Natural killer cell (primary cell): ENCODE measurements at regions not wholly inside any gene's neighbourhood (a gene's known extent, or its start where the extent isn't known, plus 50 kb on each side); places are given as distances from the start of the nearest gene placed in this dataset.

Experiments used
- ATAC-seq, 3 donors: fragments of 150-1000 bp in 2 of 3; fragments of 200-7000 bp in 1 of 3; cut with Tn5 transposase; 1 replicate in 1 of 3; 2 replicates in 2 of 3; pipeline ENCODE4 v1.10.0; 2021; ENCODE audit warnings: mild to moderate bottlenecking in 2 of 3, moderate library complexity in 2 of 3
- DNase-seq, 2 donors: peaks; one replicate each; pipeline versions ENCODE4 v3.0.0 to v3.0.0-alpha.2; 2013 to 2021; ENCODE audit warnings: mixed read lengths in 1 of 2
- H3K27ac ChIP-seq: one replicate; pipeline ENCODE4 v1.5.1; 2013; ENCODE audit warnings: mild to moderate bottlenecking, low read length
- H3K27me3 ChIP-seq: one replicate; pipeline ENCODE4 v1.6.1; 2013; ENCODE audit warnings: low read length; ENCODE audit not compliant: control insufficient read depth, insufficient read depth
- H3K36me3 ChIP-seq: one replicate; pipeline ENCODE4 v1.6.1; 2013; ENCODE audit warnings: low read length; ENCODE audit not compliant: control insufficient read depth, insufficient read depth
- H3K4me1 ChIP-seq: one replicate; pipeline ENCODE4 v1.6.1; 2013; ENCODE audit warnings: low read length; ENCODE audit not compliant: control insufficient read depth, insufficient read depth
- H3K4me3 ChIP-seq: one replicate; pipeline ENCODE4 v1.5.1; 2013; ENCODE audit warnings: low read length
- H3K9me3 ChIP-seq: one replicate; pipeline ENCODE4 v1.6.1; 2013; ENCODE audit warnings: low read length; ENCODE audit not compliant: control insufficient read depth, insufficient read depth
- H3K27ac Mint-ChIP-seq, 2 donors: one replicate each; pipeline ENCODE4 v1.8.0; 2022; ENCODE audit warnings: mild to moderate bottlenecking in 2 of 2, mixed read lengths in 2 of 2, moderate library complexity in 1 of 2
- H3K27me3 Mint-ChIP-seq, 2 donors: one replicate each; pipeline ENCODE4 v1.8.0; 2022; ENCODE audit warnings: low read depth in 2 of 2, mixed read lengths in 2 of 2
- H3K36me3 Mint-ChIP-seq: one replicate; pipeline ENCODE4 v1.8.0; 2022; ENCODE audit warnings: mixed read lengths
- H3K4me1 Mint-ChIP-seq, 2 donors: one replicate each; pipeline ENCODE4 v1.8.0; 2022; ENCODE audit warnings: mixed read lengths in 2 of 2
- H3K4me3 Mint-ChIP-seq: one replicate; pipeline ENCODE4 v1.8.0; 2022; ENCODE audit warnings: mild to moderate bottlenecking, moderate library complexity, mixed read lengths
- H3K9me3 Mint-ChIP-seq, 2 donors: one replicate each; pipeline ENCODE4 v1.8.0; 2022; ENCODE audit warnings: mixed read lengths in 2 of 2
- CTCF ChIP-seq: fragments of 200-600 bp; IDR thresholded peaks from one replicate; pipeline ENCODE4 v1.8.0; 2022; ENCODE audit warnings: antibody characterized with exemption
- WGBS: methylation state at CpG from one replicate; pipeline ENCODE4 v1.1.7; 2013; ENCODE audit warnings: missing lambda C conversion rate; ENCODE audit not compliant: insufficient coverage; 5-methylcytosine and 5-hydroxymethylcytosine counted together
- intact Hi-C: fragments of 100-400 bp; cut with micrococcal nuclease; formaldehyde crosslinking; loops from one replicate; pipeline ENCODE4 v1.14.2; 2022

DNA sequence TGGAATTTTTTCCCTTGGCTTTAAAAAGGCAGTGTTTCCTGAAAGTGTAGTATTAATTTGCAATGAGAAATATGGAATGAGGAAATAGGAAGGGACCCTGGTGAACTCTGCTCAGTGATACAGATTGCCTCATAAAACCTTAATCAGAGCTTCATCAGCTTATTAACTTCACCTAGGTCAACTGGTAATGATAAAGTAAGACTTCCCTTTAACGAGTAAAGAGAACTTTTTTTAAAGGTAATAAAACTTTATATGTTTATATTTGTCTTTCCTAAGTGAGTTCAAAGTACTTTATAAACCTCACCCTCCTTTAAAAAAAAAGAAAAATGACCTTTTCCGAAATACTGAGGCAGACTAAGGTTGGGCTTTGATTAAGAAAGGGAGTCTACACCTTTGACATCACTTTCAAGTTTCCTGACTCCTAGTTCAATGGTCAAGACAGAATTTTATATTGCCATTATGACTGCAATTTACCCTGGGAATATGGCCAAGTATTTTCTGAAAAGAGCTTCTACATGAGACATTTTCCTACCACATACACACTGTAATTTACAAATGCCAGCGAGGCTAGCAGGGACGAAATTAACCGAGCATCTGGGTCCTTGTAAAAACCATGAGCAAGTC, 706.3 kb upstream of the TENM3 start:
- no peak overlapping the region for H3K4me3 Mint-ChIP-seq
- Histone ChIP-seq H3K4me3 (no peak overlapping the region), H3K9me3 (no peaks in the 10 kb centered on the region), H3K27me3 (no peaks in the 10 kb centered on the region), H3K27ac (no peak overlapping the region), H3K36me3 (no peaks in the 10 kb centered on the region), H3K4me1 (no peaks in the 10 kb centered on the region)
- ATAC-seq (no peak), DNase-seq (no peak)
- intact Hi-C loops: no loop called here
- no peak overlapping the region for H3K27ac Mint-ChIP-seq
- no peak for TF ChIP-seq CTCF
- H3K9me3 Mint-ChIP-seq: peaks cover 10 to 13% of the 10 kb centered on the region in 2 donors
- WGBS: no CpG with 5 or more reads among the region's 5 CpGs
- no peaks in the 10 kb centered on the region for H3K4me1 Mint-ChIP-seq
- peaks cover 7% of the 10 kb centered on the region for H3K36me3 Mint-ChIP-seq
- no peaks in the 10 kb centered on the region for H3K27me3 Mint-ChIP-seq

DNA sequence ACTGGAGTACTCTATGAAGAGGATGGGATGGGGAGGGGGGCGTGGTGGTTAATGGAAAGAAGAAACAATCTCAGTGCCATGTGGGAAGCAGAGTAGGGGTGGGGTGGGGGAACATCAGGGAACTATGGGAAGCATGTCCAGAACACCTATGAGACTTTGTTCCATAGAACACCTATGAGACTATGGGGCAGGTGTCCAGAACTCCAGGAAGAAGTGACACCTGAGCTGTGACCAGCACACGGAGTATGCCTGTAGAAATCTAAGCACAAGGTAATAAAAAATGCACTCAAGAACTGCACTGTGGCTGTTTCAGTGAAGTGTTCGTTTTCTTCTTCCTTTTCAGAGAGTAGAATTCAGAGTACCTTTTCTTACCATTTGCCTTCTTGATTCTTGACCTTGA, 704.8 kb upstream of the TENM3 start:
- DNase-seq (no peak), ATAC-seq (no peak)
- Histone ChIP-seq H3K36me3 (no peaks in the 10 kb centered on the region), H3K27me3 (no peaks in the 10 kb centered on the region), H3K4me1 (no peaks in the 10 kb centered on the region), H3K4me3 (no peak overlapping the region), H3K9me3 (no peaks in the 10 kb centered on the region), H3K27ac (no peak overlapping the region)
- H3K4me1 Mint-ChIP-seq: no peaks in the 10 kb centered on the region
- no peak for TF ChIP-seq CTCF
- no peaks in the 10 kb centered on the region for H3K27me3 Mint-ChIP-seq
- 81% methylated on average over 3 of the region's 3 CpGs for WGBS
- intact Hi-C loops: no loop called here
- peaks cover 7% of the 10 kb centered on the region for H3K36me3 Mint-ChIP-seq
- no peak overlapping the region for H3K27ac Mint-ChIP-seq
- no peak overlapping the region for H3K4me3 Mint-ChIP-seq
- peaks cover 10 to 13% of the 10 kb centered on the region in 2 donors for H3K9me3 Mint-ChIP-seq

DNA sequence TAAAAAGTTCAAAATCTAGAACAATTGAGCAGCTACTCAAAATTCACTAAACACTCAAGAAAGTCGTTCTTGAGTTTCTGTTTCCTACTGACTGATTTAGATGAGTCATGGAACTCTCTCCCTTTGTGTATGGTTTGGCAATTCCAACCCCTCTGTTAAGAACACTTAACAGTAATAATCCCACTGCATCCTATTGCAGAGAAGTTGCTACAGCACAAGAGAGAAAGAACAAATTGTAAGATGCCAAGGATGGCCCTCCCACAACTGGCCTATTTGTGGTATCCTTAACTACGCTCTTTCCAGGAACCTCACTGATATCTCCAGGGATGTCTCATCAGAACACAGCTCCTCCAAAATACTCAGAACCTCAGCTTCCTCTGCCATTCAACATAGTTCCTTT, 701.8 kb upstream of the TENM3 start:
- WGBS: 75% methylated on average over 2 of the region's 2 CpGs
- H3K4me3 ChIP-seq: no peak overlapping the region
- TF ChIP-seq CTCF: no peak
- no peak overlapping the region for H3K27ac ChIP-seq
- no peaks in the 10 kb centered on the region for H3K27me3 ChIP-seq
- no peaks in the 10 kb centered on the region for H3K36me3 ChIP-seq
- peaks cover 4 to 7% of the 10 kb centered on the region in 2 donors for H3K9me3 Mint-ChIP-seq
- H3K27me3 Mint-ChIP-seq: no peaks in the 10 kb centered on the region
- no peaks in the 10 kb centered on the region for H3K4me1 Mint-ChIP-seq
- H3K36me3 Mint-ChIP-seq: no peaks in the 10 kb centered on the region
- intact Hi-C loops: no loop called here
- H3K27ac Mint-ChIP-seq: no peak overlapping the region
- H3K9me3 ChIP-seq: no peaks in the 10 kb centered on the region
- no peaks in the 10 kb centered on the region for H3K4me1 ChIP-seq
- ATAC-seq (no peak), DNase-seq (no peak)
- no peak overlapping the region for H3K4me3 Mint-ChIP-seq
